ENCODE measurements at regions not wholly inside any gene's neighbourhood (a gene's known extent, or its start where the extent isn't known, plus 50 kb on each side); places are given as distances from the start of the nearest gene placed in this dataset.
"Not testable (repeated sequence)": the region's sequence is repeated elsewhere in the genome, so short reads cannot be mapped to it uniquely, and the experiment has no call there.

GRCh38 chr2:109669731-109670130, 55.6 kb downstream of the SOWAHC start:
- Mint-ChIP-seq H3K36me3 (no peaks in the 10 kb centered on the region), H3K9me3 (no peaks in the 10 kb centered on the region), H3K27ac (no peak overlapping the region)
- ATAC-seq: no peak
- no peak for DNase-seq (ENCODE audit: low spot score in 2 of 2)

- no peaks in the 10 kb centered on the region for H3K36me3 Mint-ChIP-seq
- ATAC-seq (no peak), DNase-seq (ENCODE audit: low spot score in 2 of 2) (no peak)
- no peak overlapping the region for H3K27ac Mint-ChIP-seq
- H3K9me3 Mint-ChIP-seq: no peaks in the 10 kb centered on the region
These were observed 56.6 kb downstream of the SOWAHC start for GRCh38 chr2:109670556-109671411.

DNA sequence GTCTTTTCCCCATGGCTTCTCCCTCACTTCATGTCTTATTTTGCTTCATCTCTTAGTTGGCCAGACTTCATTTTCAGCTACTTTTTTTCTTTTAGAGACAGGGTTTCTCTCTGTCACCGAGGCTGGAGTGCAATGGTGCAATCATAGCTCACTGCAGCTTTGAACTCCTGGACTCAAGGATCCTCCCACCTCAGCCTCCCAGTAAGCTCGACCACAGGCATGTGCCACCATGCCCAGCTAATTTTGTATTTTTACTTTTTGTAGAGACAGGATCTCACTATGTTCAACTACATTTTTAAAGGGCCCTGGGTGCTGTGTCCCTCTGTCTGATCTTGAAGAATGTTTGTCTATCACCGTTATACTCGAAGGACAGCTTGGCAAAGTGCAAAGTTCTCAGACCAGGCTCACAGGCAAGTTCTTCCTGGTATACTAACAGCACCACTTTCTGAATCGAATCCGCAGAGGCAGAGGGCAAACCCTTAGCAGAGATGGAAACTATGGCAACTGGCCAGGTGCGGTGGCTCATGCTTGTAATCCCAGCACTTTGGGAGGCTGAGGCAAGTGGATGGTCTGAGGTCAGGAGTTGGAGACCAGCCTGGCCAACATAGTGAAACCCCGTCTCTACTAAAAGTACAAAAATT, 60.9 kb downstream of the SOWAHC start:
- Mint-ChIP-seq H3K9me3 (no peaks in the 10 kb centered on the region), H3K27ac (no peak overlapping the region), H3K36me3 (no peaks in the 10 kb centered on the region)
- ATAC-seq (no peak), DNase-seq (ENCODE audit: low spot score in 2 of 2) (no peak)

GRCh38 chr2:109675666-109676345, 61.6 kb downstream of the SOWAHC start:
- no peak for ATAC-seq
- DNase-seq (ENCODE audit: low spot score in 2 of 2): no peak
- H3K36me3 Mint-ChIP-seq: no peaks in the 10 kb centered on the region
- H3K27ac Mint-ChIP-seq: no peak overlapping the region
- no peaks in the 10 kb centered on the region for H3K9me3 Mint-ChIP-seq

- no peaks in the 10 kb centered on the region for H3K9me3 Mint-ChIP-seq
- H3K36me3 Mint-ChIP-seq: no peaks in the 10 kb centered on the region
- H3K27ac Mint-ChIP-seq: no peak overlapping the region
- ATAC-seq (no peak), DNase-seq (ENCODE audit: low spot score in 2 of 2) (no peak)
These were observed 62.3 kb downstream of the SOWAHC start for GRCh38 chr2:109676346-109676902.

DNA sequence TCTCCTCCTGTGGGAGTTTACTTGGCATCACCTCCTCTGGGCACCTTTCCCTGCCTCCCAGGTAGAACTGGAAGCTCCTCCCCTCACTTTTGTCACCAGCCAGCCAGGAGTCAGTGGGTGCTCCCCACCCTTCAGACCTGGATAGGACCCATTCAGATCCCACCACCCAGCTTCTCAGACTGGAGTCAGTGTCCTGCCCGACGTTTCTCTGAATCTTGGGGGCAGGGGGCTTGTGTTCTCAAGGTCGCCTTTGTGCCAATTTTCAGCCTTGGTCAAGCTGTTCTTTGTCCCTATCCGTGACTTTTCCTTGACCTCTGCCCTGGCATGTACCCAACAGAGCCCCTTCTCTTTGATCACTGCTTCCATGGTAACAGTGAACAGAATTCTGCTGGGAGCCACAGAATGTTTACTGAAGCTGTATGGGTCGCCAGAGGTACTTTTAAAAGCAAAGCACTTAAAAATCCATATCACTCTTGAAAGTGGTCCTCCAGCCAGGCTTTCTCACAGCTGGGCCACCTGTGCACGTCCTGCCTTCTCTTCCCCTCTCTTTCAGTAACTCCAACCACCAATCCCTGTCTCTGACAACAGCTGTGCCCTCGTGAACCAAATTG, 63.1 kb downstream of the SOWAHC start:
- not testable (repeated sequence) for DNase-seq (ENCODE audit: low spot score in 2 of 2); H3K36me3 Mint-ChIP-seq; ATAC-seq; H3K9me3 Mint-ChIP-seq
- peak overlapping the region in 1 of 2 donors; percentile 4 for H3K27ac Mint-ChIP-seq

DNA sequence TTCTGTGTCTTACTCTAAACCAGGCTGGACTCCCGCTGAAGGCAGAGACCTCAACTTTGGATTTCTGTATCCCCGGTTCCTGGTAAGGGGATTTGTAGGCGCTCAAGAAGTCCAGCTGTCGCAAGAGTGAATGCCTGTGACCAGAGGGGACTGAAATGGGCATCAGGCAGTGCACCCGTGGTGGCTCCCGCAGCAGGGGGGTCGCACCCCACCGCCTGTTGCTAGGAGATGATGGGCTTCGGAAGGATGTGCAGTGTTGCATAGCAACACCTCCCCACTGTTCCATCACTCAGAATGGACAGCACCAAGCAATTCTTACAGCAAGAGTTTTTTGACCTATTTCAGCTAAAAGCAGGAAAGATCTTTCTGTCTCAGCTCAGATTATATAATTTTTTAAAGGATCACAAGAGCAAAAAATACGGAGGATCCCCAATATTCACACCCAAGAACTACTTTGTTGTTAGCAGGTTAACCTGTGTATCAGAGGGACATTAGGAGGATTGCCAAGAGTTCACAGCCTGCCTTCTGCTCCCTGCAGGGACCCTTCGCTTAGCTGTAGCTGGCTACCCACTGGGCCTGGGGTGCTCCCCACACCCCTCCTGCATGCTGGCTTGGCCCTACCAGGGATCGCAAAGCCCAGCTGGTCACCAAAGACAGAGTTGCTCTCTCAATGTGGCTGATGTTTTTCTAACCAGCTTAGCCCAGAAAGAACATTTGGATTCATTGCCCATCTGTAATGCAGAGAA, 63.8 kb downstream of the SOWAHC start:
- H3K27ac Mint-ChIP-seq: peak overlapping the region in 1 of 2 donors; percentile 4
- no peaks in the 10 kb centered on the region for H3K9me3 Mint-ChIP-seq
- no peaks in the 10 kb centered on the region for H3K36me3 Mint-ChIP-seq
- DNase-seq (ENCODE audit: low spot score in 2 of 2): no peak
- no peak for ATAC-seq

- not testable (repeated sequence) for H3K27ac Mint-ChIP-seq; ATAC-seq; H3K36me3 Mint-ChIP-seq; H3K9me3 Mint-ChIP-seq; DNase-seq (ENCODE audit: low spot score in 2 of 2)
These were observed 64.6 kb downstream of the SOWAHC start for GRCh38 chr2:109678724-109679201.

- DNase-seq (ENCODE audit: low spot score in 2 of 2) (no peak), ATAC-seq (no peak)
- Mint-ChIP-seq H3K9me3 (no peaks in the 10 kb centered on the region), H3K27ac (no peak overlapping the region), H3K36me3 (no peaks in the 10 kb centered on the region)
These were observed 65.1 kb downstream of the SOWAHC start for GRCh38 chr2:109679225-109679624.

DNA sequence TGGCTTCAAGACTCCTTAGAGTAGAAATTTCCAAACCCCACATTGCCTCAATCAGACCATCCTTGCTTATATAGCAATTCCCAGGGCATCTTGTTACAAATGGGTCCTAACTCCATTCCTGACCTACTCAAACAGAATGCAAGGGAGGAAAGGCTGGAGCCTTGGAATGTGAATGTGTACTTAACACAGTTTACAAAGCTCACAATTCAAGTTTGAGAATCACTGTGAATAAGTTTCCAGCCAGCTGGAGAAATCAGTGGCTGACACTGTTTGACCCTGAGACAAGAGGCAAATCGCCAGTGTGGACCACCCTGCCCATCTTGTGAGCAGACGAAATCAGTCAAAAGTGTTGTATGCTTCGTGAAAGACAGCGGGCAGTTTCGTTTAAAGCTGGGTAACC, 65.5 kb downstream of the SOWAHC start:
- H3K36me3 Mint-ChIP-seq: no peaks in the 10 kb centered on the region
- ATAC-seq (no peak), DNase-seq (ENCODE audit: low spot score in 2 of 2) (no peak)
- H3K27ac Mint-ChIP-seq: no peak overlapping the region
- H3K9me3 Mint-ChIP-seq: no peaks in the 10 kb centered on the region

- Mint-ChIP-seq H3K27ac (no peak overlapping the region), H3K36me3 (no peaks in the 10 kb centered on the region), H3K9me3 (no peaks in the 10 kb centered on the region)
- ATAC-seq (no peak), DNase-seq (ENCODE audit: low spot score in 2 of 2) (no peak)
These were observed 66.5 kb downstream of the SOWAHC start for GRCh38 chr2:109680523-109681297.

DNA sequence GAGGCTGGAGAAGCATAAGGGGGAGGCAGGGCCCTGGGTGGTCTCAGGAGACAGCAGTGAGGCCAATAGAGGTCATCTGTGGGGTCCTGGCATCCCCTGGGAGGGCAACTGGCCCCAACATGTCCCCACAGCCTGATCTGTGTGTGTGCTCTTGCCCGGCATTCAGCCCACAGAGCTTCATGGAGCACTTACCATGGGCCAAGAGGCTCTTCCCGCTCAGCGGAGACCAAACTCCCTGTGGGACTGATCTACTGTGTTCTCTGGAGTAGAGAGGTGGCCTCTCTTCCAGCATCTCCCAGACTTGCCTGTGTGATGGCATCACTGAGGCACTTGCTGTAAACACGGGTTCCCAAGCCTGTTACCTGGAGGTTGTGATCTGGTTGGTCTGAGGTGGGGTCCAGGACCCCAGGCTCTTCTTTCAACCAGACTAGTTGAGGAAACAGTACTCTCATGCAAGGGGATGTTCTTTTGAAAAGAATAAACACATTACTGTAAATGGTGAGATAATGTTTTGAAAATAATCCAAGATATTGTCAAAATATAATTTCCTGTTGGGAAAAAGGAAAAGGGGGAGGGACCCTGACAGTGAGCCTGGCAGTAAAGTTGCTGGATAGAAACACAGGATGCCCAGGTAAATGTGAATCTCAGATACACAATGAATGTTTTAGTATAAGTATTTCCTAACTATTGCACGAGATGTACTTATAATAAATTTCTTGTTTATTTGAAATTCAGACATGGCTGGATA, 67.6 kb downstream of the SOWAHC start:
- Mint-ChIP-seq H3K27ac (no peak overlapping the region), H3K36me3 (no peaks in the 10 kb centered on the region), H3K9me3 (no peaks in the 10 kb centered on the region)
- no peak for DNase-seq (ENCODE audit: low spot score in 2 of 2)
- no peak for ATAC-seq

GRCh38 chr2:109683452-109683851, 69.3 kb downstream of the SOWAHC start:
- H3K27ac Mint-ChIP-seq: no peak overlapping the region
- no peak for ATAC-seq
- no peaks in the 10 kb centered on the region for H3K9me3 Mint-ChIP-seq
- H3K36me3 Mint-ChIP-seq: no peaks in the 10 kb centered on the region
- no peak for DNase-seq (ENCODE audit: low spot score in 2 of 2)

DNA sequence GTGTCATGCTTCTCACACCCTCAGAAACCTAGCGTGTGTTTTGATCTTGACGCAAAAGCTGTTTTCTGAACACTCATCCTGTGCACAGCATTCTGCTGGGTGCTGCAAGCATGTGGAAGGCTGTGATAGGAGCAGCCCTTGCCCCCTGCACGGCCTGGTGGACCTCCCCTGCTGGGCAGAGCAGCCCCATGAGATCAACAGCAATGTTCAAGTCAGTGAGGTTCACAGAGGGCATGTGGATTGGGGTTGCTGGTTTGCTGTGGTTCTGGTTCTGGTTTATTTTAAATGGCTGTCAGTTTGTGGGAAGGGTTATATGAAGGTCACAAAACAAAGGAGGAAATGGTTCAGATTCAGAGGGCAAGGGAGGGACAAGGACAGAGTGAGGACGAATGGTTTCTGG, 71.3 kb downstream of the SOWAHC start:
- no peak for ATAC-seq
- H3K9me3 Mint-ChIP-seq: no peaks in the 10 kb centered on the region
- no peak overlapping the region for H3K27ac Mint-ChIP-seq
- H3K36me3 Mint-ChIP-seq: no peaks in the 10 kb centered on the region
- DNase-seq (ENCODE audit: low spot score in 2 of 2): no peak

- H3K9me3 Mint-ChIP-seq: no peaks in the 10 kb centered on the region
- H3K36me3 Mint-ChIP-seq: no peaks in the 10 kb centered on the region
- no peak for ATAC-seq
- DNase-seq (ENCODE audit: low spot score in 2 of 2): no peak
- no peak overlapping the region for H3K27ac Mint-ChIP-seq
These were observed 72.8 kb downstream of the SOWAHC start for GRCh38 chr2:109686921-109687320.

All from activated naive CD4-positive, alpha-beta T cell treated with anti-CD3 and anti-CD28 coated beads, Interleukin-2, amount 50 U/mL, for 72 hours (primary cell).